ENCODE measurements at regions not wholly inside any gene's neighbourhood (a gene's known extent, or its start where the extent isn't known, plus 50 kb on each side); places are given as distances from the start of the nearest gene placed in this dataset.

DNA sequence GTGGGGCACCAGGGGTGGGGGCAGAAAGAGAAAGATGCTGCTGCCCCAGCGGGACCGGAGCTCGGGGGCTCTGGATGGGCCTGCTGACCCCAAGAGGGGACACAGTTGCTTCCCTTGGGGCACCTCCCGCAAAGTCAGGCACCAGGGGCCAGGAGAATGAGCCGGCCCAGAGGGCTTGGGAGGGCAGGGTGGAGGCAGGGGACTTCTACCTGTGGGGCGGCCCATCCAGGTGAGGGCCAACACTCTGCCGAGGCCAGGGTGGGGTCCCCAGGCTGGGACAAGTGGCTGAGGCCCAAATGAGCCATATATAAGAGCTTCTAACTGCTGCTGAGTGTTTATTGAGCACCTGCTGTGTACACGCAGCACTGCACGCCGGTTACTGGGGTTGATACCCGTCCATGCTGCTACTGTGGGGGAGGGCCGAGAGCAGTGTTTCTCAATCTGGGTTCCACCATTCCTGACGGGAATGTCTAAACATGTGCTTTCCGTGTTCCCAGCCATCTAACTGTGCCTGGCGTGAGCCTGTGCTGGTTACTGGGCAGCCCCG lies 211.7 kb upstream of the GSE1 start:
- TF ChIP-seq POLR2A (IDR thresholded peaks at IDR 0.05; ENCODE audit: low read depth, low read length) (no peak), POLR2AphosphoS5 (IDR thresholded peaks at IDR 0.05; ENCODE audit: low read depth, low read length) (no peak)

Data from GM12891 (cell line).